ENCODE measurements at regions not wholly inside any gene's neighbourhood (a gene's known extent, or its start where the extent isn't known, plus 50 kb on each side); places are given as distances from the start of the nearest gene placed in this dataset.
A peak's percentile ranks its signal among the peaks of the same experiment; 100 is the strongest.

- H3F3A ChIP-seq (ENCODE audit: insufficient read depth) = no peaks in the 10 kb centered on the region
- no peaks in the 10 kb centered on the region for H3K9me2 ChIP-seq (replicated peaks; ENCODE audit: insufficient read depth, low read length)
- no peaks in the 10 kb centered on the region for H3K9me3 ChIP-seq (ENCODE audit: insufficient read depth, low read length)
- no peaks in the 10 kb centered on the region for H3K36me3 ChIP-seq (ENCODE audit: low read length)
- H3K27ac ChIP-seq (ENCODE audit: low read depth, low read length) = no peak overlapping the region
- no peaks in the 10 kb centered on the region for H3K27me3 ChIP-seq (ENCODE audit: low read length)
- TF ChIP-seq, protein P1, sequence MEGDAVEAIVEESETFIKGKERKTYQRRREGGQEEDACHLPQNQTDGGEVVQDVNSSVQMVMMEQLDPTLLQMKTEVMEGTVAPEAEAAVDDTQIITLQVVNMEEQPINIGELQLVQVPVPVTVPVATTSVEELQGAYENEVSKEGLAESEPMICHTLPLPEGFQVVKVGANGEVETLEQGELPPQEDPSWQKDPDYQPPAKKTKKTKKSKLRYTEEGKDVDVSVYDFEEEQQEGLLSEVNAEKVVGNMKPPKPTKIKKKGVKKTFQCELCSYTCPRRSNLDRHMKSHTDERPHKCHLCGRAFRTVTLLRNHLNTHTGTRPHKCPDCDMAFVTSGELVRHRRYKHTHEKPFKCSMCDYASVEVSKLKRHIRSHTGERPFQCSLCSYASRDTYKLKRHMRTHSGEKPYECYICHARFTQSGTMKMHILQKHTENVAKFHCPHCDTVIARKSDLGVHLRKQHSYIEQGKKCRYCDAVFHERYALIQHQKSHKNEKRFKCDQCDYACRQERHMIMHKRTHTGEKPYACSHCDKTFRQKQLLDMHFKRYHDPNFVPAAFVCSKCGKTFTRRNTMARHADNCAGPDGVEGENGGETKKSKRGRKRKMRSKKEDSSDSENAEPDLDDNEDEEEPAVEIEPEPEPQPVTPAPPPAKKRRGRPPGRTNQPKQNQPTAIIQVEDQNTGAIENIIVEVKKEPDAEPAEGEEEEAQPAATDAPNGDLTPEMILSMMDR (IDR thresholded peaks at IDR 0.05; ENCODE audit: insufficient read depth, low read length, poor library complexity, severe bottlenecking) = no peak
- TF ChIP-seq EZH2phosphoT487 (conservative IDR thresholded peaks at IDR 0.05; ENCODE audit: low read length) = no peak
- H4K20me1 ChIP-seq (ENCODE audit: low read depth, low read length) = no peaks in the 10 kb centered on the region
- H3K79me2 ChIP-seq (ENCODE audit: insufficient read depth, low read length) = no peaks in the 10 kb centered on the region
- no peak overlapping the region for H3K9ac ChIP-seq (ENCODE audit: low read length)
- H3K4me2 ChIP-seq (ENCODE audit: low read depth, low read length, poor library complexity, severe bottlenecking) = no peak overlapping the region
- H3K4me3 ChIP-seq (ENCODE audit: insufficient read depth, low read length, poor library complexity, severe bottlenecking) = no peak overlapping the region
- H2AFZ ChIP-seq (ENCODE audit: low read depth, low read length, severe bottlenecking) = peak overlapping the region; percentile 50
Observed at GRCh38 chr13:64029343-64030093, 2613.9 kb upstream of the PCDH20 start.

GRCh38 chr13:64028551-64028950 lies 2612.9 kb upstream of the PCDH20 start:
- H4K20me1 ChIP-seq (ENCODE audit: low read depth, low read length) = no peaks in the 10 kb centered on the region
- no peak overlapping the region for H3K4me2 ChIP-seq (ENCODE audit: low read depth, low read length, poor library complexity, severe bottlenecking)
- no peak for TF ChIP-seq EZH2phosphoT487 (conservative IDR thresholded peaks at IDR 0.05; ENCODE audit: low read length)
- TF ChIP-seq, protein P1 (IDR thresholded peaks at IDR 0.05; ENCODE audit: insufficient read depth, low read length, poor library complexity, severe bottlenecking) = no peak
- no peaks in the 10 kb centered on the region for H3K9me3 ChIP-seq (ENCODE audit: insufficient read depth, low read length)
- no peaks in the 10 kb centered on the region for H3K79me2 ChIP-seq (ENCODE audit: insufficient read depth, low read length)
- no peak overlapping the region for H2AFZ ChIP-seq (ENCODE audit: low read depth, low read length, severe bottlenecking)
- no peaks in the 10 kb centered on the region for H3K36me3 ChIP-seq (ENCODE audit: low read length)
- no peaks in the 10 kb centered on the region for H3F3A ChIP-seq (ENCODE audit: insufficient read depth)
- no peak overlapping the region for H3K27ac ChIP-seq (ENCODE audit: low read depth, low read length)
- H3K4me3 ChIP-seq (ENCODE audit: insufficient read depth, low read length, poor library complexity, severe bottlenecking) = no peak overlapping the region
- no peaks in the 10 kb centered on the region for H3K27me3 ChIP-seq (ENCODE audit: low read length)
- no peak overlapping the region for H3K9ac ChIP-seq (ENCODE audit: low read length)
- no peaks in the 10 kb centered on the region for H3K9me2 ChIP-seq (replicated peaks; ENCODE audit: insufficient read depth, low read length)

DNA sequence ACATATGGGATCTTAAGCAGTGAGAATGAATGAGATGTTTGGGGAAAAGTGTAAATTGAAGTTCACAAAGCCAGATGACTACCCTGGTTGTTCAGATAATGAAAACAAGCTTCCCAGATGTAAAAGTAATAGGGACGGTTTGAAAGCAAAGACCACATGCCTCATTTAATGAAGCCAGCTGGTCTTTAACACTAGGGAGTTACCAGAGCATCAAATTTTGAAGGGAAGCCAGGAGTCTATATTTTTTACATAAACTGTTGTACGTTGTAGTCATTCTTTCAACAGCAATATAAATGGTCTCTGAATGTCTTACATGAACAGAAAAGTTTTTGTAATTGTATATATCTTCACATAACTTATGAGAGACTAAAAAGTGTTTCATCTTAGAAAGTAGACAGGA lies 2604.5 kb upstream of the PCDH20 start:
- Histone ChIP-seq H3K9ac (ENCODE audit: low read length) (no peak overlapping the region), H3K79me2 (ENCODE audit: insufficient read depth, low read length) (no peaks in the 10 kb centered on the region), H3K4me2 (ENCODE audit: low read depth, low read length, poor library complexity, severe bottlenecking) (no peak overlapping the region), H3K4me3 (ENCODE audit: insufficient read depth, low read length, poor library complexity, severe bottlenecking) (no peak overlapping the region), H4K20me1 (ENCODE audit: low read depth, low read length) (no peaks in the 10 kb centered on the region), H3K27ac (ENCODE audit: low read depth, low read length) (no peak overlapping the region), H3K9me3 (ENCODE audit: insufficient read depth, low read length) (no peaks in the 10 kb centered on the region), H2AFZ (ENCODE audit: low read depth, low read length, severe bottlenecking) (peak overlapping the region; percentile 9), H3K27me3 (ENCODE audit: low read length) (no peaks in the 10 kb centered on the region), H3K36me3 (ENCODE audit: low read length) (no peaks in the 10 kb centered on the region), H3K9me2 (replicated peaks; ENCODE audit: insufficient read depth, low read length) (no peaks in the 10 kb centered on the region), H3F3A (ENCODE audit: insufficient read depth) (no peaks in the 10 kb centered on the region)
- TF ChIP-seq, protein P1 (IDR thresholded peaks at IDR 0.05; ENCODE audit: insufficient read depth, low read length, poor library complexity, severe bottlenecking) = no peak
- no peak for TF ChIP-seq EZH2phosphoT487 (conservative IDR thresholded peaks at IDR 0.05; ENCODE audit: low read length)

All from SU-DHL-6 (cell line).